ENCODE measurements at regions not wholly inside any gene's neighbourhood (a gene's known extent, or its start where the extent isn't known, plus 50 kb on each side); places are given as distances from the start of the nearest gene placed in this dataset.

DNA sequence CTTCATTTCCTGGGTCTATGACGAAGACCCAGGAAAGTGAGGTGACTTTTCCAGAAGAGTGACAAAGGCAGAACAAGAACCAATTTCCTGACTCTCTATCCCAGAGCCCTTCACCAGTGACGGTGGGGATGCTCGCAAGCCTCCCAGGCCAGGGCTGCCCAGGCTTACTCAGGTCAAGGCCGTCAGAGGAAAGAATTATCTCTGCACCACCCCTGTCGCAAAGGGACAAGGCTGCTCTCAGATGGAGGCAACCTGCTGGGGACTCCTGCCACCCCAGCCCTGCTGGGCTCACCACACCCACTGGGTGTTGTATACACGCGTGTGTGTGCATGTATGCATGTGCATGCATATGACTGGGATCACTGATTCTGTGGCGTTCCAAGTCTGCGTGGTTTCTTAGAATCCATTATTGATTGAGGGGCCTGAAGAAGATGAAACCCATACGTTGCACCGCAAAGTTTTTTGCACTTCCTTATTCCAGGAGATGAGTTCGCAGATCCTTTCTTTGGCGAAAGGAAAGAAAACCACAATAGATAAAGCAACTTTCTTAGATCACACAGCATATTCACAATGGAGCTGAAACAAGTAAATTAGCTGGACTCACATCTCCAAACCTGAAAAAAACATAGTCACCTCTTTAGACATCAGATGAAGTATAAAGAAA lies 255.8 kb downstream of the RHOU start:
- Histone ChIP-seq H3K27me3 (no peaks in the 10 kb centered on the region), H3K9me3 (no peaks in the 10 kb centered on the region), H3K4me3 (no peak overlapping the region), H3K4me1 (peaks cover 26% of the 10 kb centered on the region), H3K27ac (peak overlapping the region; percentile 55), H3K36me3 (no peaks in the 10 kb centered on the region)
- ATAC-seq, result no peak
- intact Hi-C loops (cut with DNase I), result no loop called here
- no peak for DNase-seq
- TF ChIP-seq, protein P1, sequence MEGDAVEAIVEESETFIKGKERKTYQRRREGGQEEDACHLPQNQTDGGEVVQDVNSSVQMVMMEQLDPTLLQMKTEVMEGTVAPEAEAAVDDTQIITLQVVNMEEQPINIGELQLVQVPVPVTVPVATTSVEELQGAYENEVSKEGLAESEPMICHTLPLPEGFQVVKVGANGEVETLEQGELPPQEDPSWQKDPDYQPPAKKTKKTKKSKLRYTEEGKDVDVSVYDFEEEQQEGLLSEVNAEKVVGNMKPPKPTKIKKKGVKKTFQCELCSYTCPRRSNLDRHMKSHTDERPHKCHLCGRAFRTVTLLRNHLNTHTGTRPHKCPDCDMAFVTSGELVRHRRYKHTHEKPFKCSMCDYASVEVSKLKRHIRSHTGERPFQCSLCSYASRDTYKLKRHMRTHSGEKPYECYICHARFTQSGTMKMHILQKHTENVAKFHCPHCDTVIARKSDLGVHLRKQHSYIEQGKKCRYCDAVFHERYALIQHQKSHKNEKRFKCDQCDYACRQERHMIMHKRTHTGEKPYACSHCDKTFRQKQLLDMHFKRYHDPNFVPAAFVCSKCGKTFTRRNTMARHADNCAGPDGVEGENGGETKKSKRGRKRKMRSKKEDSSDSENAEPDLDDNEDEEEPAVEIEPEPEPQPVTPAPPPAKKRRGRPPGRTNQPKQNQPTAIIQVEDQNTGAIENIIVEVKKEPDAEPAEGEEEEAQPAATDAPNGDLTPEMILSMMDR (IDR thresholded peaks at IDR 0.05), result no peak

DNA sequence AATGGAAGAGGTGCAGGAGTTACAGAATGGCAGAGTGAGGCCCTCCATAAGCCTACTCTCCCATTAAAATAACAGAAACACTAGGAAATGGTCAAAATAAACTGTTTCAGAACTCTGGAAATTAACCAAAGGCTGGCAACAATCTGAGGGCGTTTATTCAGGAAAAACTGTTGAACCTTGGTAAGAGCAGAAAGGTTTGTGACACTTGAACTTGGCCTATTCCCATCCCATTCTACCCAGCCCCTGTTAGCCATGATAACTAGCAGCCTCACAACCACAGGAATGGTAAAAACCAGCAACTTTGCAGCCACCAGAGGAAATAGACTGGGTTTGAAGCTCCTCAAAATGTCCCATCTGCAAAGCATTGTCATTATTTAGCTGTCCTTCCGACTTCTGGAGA lies 256.8 kb downstream of the RHOU start:
- TF ChIP-seq, protein P1 (IDR thresholded peaks at IDR 0.05), result no peak

DNA sequence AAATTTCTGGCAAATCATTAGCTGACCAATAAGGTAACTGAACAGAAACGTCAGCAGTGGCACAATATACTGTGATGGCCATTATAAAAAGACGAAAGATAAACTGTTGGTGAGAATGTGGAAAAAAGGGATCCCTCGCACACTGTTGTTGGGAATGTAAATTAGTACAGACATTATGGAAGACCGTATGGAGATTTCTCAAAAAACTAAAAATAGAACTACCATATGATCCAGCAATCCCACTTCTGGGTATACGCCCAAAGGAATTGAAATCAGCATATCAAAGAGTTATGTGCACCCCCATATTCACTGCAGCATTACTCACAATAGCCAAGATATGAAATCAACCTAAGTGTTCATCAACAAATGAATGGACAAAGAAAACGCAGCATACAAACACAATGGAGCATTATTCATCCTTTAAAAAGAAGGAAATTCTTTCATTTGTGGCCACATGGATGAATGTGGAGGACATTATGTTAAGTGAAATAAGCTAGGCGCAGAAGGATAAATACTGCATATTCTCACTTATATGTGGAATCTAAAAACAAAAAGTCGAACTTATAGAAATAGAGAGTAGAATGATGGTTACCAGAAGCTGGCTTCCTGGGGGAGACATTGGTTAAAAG lies 257.7 kb downstream of the RHOU start:
- intact Hi-C loops (cut with DNase I), result no loop called here
- DNase-seq (no peak), ATAC-seq (no peak)
- no peaks in the 10 kb centered on the region for H3K9me3 ChIP-seq
- H3K4me3 ChIP-seq, result no peak overlapping the region
- H3K27ac ChIP-seq, result no peak overlapping the region
- H3K36me3 ChIP-seq, result no peaks in the 10 kb centered on the region
- peaks cover 18% of the 10 kb centered on the region for H3K4me1 ChIP-seq
- no peaks in the 10 kb centered on the region for H3K27me3 ChIP-seq
- TF ChIP-seq, protein P1 (IDR thresholded peaks at IDR 0.05), result no peak

More for the DNA sequence above, 256.8 kb downstream of the RHOU start:
- Histone ChIP-seq H3K27ac (no peak overlapping the region), H3K4me1 (peaks cover 18% of the 10 kb centered on the region), H3K36me3 (no peaks in the 10 kb centered on the region), H3K27me3 (no peaks in the 10 kb centered on the region), H3K4me3 (no peak overlapping the region), H3K9me3 (no peaks in the 10 kb centered on the region)
- DNase-seq (no peak), ATAC-seq (no peak)
- intact Hi-C loops (cut with DNase I), result no loop called here

DNA sequence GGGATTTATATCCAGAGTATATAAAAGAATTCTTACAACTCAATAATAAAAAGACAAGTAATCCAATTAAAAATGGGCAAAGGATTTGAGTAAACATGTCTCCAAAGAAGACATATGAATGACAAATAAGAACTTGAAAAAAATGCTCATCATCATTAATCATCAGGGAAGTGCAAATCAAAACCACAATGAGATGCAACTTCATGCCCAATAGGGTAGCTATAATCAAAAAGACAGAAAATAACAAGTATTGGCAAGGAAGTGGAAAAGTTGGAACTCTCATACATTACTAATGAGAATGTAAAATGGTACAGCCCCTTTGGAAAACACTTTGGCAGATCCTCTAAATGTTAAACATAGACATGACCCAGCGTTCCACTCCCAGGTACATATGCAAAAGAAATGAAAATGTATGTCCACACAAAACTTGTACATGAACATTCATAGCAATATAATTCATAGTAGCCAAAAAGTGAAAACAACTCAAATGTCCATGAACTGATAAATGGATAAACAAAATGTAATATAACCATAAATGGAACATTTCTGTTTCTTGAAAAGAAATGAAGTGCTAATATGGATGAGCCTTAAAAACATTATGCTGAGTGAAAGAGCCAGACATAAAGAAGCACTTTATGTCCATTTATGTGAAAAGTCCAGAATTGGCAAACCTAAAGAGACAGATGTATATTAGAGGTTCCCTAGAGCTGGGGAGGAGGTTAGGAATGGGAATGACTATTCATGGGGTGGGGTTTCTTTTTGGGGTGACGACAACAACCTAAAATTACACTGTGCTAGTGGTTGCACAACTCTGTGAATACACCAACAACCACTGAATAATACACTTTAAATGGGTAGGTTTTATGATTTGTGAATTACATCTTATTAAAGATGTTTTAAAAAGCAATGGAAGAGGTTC lies 259.7 kb downstream of the RHOU start:
- no peaks in the 10 kb centered on the region for H3K36me3 ChIP-seq
- H3K27me3 ChIP-seq, result no peaks in the 10 kb centered on the region
- intact Hi-C loops (cut with DNase I), result no loop called here
- ATAC-seq (no peak), DNase-seq (no peak)
- no peaks in the 10 kb centered on the region for H3K9me3 ChIP-seq
- no peak overlapping the region for H3K4me3 ChIP-seq
- peaks cover 11% of the 10 kb centered on the region for H3K4me1 ChIP-seq
- no peak overlapping the region for H3K27ac ChIP-seq
- TF ChIP-seq, protein P1 (IDR thresholded peaks at IDR 0.05), result no peak

DNA sequence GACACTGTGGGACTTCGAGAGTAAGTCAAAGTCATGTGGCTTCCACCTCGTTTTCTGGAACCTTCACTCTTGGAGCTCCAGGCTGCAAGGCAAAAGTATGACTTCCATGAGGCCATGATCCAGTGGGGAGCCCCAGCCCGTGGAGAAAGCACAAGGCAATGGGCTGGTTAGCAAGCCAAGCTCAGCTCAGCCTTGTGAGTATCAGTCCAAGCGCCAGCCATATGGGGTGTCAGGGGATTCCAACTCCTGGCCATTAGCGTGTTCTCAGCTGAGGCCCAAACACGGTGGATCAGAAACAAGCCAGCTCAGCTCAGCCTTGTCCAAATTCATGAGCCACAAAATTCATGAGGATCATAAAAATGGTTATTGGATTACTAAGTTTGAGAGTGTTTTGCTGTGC lies 261.0 kb downstream of the RHOU start:
- intact Hi-C loops (cut with DNase I), result no loop called here
- ATAC-seq (no peak), DNase-seq (no peak)
- Histone ChIP-seq H3K9me3 (no peaks in the 10 kb centered on the region), H3K4me3 (no peak overlapping the region), H3K27ac (no peak overlapping the region), H3K4me1 (no peaks in the 10 kb centered on the region), H3K27me3 (no peaks in the 10 kb centered on the region), H3K36me3 (no peaks in the 10 kb centered on the region)
- TF ChIP-seq, protein P1 (IDR thresholded peaks at IDR 0.05), result no peak

Measured in upper lobe of right lung (tissue), 1 donor.